Right kidney (tissue), 1 donor: ENCODE measurements at regions not wholly inside any gene's neighbourhood (a gene's known extent, or its start where the extent isn't known, plus 50 kb on each side); places are given as distances from the start of the nearest gene placed in this dataset.
"Not testable (repeated sequence)": the region's sequence is repeated elsewhere in the genome, so short reads cannot be mapped to it uniquely, and the experiment has no call there.

ENCODE experiments used
- DNase-seq: peaks from one replicate; pipeline ENCODE4 v3.0.0-alpha.2; 2016

DNA sequence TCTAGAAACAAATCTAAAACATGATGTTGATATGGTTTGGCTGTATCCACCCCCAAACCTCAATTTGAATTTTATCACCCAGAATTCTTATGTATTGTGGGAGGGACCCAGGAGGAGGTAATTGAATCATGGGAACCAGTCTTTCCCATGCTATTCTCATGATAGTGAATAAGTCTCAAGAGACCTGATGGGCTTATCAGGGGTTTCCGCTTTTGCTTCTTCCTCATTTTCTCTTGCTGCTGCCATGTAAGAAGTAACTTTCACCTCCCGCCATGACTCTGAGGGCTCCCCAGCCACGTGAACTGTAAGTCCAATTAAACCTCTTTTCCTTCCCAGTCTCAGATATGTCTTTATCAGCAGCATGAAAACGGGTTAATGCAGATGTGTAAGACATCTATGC is 232.7 kb upstream of the ONECUT1 start:
- DNase-seq = no peak

DNA sequence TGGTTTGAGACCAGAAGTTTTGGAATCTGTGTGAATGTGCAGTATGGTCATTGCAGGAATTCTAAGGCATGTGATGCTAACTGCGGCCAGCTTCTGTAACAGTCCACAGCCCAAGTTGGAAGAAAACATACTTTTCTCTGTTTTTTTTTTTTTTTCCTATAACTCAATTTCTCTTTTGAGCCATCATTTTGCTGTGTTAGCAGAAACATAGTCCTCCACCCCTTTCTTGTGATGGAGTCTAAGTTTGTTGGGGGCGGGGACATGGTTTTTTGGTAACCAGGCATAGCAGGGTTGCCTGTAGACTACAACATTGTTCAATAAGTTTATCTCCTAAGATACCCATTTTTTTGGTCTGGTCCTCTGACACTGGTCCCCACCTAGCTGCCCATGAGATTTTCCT is 223.2 kb upstream of the ONECUT1 start:
- no peak for DNase-seq

DNA sequence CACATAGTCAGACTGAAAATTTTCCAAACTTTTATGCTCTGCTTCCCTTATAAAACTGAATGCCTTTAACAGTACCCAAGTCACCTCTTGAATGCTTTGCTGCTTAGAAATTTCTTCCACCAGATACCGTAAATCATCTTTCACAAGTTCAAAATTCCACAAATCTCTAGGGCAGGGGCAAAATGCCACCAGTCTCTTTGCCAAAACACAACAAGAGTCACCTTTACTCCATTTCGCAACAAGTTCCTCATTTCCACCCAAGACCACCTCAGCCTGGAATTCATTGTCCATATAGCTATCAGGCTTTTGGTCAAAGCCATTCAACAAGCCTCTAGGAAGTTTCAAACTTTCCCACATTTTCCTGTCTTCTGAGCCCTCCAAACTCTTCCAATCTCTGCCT is 221.6 kb upstream of the ONECUT1 start:
- DNase-seq = not testable (repeated sequence)

DNA sequence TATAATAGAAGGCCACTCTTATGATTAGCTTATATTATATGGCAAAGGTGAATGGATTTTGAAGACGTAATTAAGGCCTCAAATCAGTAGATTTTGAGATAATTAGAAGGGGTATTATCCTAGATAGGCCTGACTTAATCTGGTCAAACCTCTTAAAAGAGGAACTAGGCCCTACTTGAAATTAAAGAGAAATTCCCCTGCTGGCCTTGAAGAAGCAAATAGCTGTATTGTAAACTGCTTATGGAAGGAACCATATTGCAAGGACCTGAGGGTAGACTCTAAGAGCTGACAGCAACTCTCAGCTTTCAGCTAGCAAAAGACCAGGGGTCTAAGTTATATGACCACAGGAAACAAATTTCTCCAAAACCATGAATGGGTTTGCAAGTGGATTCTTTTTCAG is 219.0 kb upstream of the ONECUT1 start:
- DNase-seq = no peak

DNA sequence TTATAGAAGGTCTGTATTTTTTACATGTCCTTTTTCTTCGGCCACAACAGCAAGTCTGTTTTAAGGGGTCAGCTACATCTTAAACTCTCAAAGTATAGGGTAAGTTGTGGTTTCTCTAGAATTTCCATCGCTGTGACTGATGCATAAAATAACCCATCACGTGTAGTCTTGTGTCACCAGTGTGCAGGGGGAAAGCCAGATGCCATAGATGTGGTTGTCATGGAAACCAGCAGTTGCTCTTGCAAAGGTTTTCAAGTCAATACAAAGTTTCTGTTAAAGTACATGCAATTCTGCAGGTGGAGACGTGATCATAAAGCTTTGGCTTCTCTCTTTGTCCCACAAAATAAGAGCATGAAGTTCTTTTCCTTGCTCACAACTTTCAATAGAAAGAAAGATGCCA is 210.3 kb upstream of the ONECUT1 start:
- DNase-seq = no peak

DNA sequence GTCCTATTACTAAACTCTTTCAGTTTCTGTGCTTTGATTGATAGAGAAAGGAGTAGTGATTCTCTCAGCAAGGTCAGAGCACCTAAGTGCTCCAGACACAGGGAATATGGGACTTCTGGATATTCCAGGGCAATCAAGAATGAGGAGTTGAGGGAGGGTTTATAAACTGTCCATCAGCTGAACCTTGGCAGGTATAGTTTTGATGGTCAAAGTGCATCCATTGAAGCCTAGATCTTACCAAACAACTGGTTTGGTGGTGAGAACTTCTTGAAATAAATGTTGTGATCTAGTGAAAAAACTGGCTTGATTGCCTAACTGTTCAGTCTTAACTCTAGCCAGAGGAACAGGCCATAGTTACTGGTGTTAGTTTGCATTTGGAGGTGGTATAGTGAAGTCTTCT is 207.0 kb upstream of the ONECUT1 start:
- DNase-seq = no peak

DNA sequence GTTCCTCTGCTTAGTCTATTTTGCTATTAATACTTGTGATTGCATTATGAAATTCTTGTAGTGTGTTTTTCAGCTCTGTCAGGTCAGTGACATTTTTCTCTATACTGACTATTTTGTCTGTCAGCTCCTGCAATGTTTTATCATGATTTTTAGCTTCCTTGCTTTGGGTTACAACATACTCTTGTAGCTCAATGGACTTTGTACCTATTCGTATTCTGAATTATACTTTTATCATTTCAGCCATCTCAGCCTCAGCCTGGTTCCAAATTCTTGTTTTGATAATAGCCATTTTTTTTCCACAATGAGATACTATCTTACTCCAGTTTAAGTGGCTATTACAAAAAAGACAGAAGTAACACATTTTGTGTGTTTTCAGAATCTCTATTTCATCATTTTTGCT is 204.2 kb upstream of the ONECUT1 start:
- DNase-seq = no peak

DNA sequence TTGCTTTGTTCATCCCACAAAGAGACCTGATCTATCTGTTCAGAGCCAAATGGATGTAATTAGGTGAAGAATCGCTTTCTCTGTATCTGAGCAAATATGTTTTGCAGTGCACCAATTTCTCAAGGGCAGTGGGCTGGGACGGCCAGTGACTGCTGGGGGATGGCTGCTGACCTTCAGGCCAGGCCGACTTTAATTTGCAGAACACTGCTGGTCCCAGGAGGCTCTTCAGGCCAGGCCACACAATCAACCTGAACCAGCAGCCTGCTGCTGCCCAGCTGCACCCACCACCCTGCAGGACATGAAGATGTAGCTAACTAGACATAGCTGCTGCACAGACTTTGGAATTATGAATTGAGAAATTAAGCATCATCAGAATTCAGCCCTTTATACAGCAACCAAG is 194.4 kb upstream of the ONECUT1 start:
- DNase-seq = no peak

DNA sequence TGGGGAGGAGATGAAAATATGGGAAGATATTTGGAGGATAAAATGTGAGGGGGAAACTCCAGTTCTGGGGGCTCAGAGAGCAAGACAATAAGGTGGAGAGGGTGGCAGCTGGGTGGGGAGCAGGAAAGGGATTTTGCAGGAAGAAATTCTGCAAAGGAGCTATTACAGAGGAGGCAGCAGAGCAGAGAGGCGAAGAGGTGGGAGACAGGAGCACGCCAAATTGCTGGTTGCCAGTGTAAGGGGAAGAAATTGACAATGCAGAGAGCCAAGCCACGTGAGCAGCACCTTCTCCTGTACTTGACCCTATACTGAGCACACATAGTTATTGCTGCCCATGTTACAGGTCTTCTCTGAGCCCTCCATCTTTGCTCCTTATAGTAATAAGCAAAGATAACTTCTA is 190.3 kb upstream of the ONECUT1 start:
- no peak for DNase-seq

DNA sequence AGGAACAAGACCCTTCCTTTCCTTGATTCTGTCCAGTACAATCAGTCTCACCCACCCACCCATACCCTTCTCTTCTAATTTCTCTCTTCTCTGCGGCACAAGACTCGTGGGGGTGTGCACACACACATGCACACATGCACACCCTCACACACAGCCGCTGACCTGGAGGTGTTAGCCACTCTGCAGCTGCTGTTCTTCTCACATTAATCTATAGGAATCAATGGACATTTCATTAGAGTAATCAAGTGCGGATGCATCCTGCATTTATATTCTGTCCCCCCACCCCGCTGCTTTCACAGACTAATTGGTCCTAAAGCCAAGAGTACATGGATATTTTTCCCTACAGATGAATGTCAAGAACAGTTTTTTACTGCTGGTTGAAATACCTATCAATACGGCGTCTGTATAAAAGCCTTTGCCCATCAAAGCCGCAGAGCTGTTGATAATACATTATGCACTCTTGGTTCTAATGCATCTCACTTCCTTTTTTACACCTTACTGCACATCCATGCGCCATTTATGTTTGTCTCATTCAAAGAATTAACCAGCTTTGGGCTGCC is 186.5 kb upstream of the ONECUT1 start:
- no peak for DNase-seq

DNA sequence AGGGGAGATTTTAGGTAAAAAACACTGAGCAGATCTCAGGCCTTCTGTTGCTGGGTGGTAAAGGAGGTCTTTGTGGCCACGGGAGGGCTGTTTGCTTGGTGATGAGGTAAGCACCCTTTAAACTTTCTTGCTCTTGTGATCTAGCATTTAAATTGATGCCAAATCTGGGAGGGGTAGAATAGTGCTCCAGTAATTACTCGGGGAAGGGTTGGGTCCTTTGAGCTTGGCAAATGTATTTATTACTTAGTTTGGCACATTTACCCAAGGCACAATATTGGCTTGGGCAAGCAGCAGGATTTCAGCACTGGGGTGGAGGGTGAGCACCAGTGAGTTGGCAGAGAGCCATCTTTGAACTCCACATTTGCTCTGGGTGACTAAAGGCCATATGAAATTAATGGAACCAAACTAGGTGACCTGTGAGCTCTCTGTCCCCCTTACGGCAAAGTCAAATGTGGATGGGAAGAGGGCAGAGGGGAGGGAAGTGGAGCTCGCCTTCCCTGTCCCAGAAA is 185.9 kb upstream of the ONECUT1 start:
- DNase-seq = no peak

DNA sequence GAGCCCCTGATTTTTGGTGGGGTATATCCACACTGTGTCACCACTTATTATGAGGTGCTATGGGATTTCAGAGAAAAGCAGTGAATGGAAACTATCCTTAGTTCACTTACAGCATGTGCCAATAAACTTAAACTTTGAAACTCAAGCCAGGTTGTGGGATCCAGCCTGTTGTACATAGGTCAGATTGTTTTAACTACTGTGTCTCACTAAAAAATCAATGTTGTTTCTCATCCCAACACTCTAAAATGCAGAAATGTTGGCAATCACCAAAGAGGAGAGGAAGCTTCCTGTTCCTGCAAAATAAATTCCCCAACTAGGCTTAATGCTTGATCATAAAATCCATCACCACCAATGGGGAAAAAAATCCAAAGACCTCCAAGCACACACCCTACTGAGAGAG is 173.7 kb upstream of the ONECUT1 start:
- DNase-seq = no peak

DNA sequence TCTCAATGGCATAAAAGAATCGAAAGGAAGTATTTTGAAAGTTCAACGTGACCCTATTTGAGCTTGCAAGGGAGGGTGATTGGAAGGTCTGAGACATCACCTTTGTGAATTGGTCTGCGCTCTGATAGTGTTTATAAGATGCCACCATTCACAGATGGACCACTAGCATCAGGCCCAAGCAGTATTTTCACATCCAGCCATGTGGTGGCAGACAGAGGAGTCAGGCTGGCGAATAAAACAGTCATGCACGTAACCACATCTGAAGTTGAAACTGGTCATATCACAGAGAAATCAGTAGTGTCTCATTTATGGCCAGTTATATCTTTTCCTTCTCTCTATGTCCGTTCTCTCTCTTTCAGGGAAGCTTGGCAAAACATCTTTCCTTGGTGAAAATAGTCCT is 170.1 kb upstream of the ONECUT1 start:
- no peak for DNase-seq

DNA sequence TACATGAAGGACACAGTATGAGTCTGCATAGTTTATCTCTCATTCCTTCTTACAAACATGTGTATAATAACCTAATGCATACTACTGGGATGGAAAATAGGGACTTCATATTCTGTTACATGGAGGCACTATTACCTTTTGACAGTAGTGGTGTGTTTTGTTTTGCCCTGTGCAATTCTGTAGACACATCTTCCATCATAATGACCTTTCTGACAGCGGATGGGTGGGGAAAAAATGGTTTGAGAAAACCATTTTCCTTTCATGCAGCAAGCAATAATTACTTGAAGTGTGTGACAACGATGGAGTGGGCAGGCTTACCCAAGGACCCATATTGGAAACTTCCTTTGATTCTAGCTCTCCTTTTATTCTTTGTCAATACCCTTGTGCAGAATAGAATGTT is 153.6 kb upstream of the ONECUT1 start:
- no peak for DNase-seq

DNA sequence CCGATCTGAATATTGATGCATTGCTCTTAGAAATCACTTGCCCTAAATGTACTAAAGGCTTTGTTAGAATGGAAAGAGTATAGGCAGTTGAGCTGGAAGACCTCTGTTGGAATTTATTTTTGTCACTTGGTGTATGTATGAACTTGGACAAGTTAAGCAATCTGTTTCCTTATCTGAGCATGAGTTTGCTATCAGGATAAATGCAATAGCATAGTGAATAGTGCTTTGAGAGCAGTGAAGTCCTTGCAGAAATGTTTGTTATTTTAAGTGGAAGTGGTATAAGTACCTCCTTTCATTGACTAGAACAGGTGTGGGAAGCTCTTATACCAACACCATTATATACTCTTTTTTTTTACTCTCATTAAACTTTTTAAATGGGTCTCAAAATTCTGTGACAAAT is 146.4 kb upstream of the ONECUT1 start:
- no peak for DNase-seq

DNA sequence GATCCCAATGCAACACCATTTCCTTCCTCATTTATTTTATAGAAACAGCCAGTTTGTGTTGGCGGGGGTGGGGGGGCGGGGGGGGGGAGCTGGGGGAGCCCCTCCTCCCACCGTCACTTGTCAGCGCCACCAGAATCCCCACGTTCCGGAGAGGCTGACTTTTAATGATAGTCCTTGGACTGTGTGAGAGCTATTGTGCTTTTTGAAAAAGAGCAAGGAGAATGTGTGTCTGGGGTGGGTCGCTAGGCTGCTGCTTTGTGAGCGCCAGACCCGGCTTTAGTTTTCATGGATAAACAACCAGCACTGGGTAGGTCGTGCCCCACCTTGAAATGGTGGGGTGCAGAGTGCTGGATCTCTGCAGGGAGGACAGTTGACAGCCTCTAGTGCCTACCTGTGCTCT is 135.0 kb upstream of the ONECUT1 start:
- no peak for DNase-seq

DNA sequence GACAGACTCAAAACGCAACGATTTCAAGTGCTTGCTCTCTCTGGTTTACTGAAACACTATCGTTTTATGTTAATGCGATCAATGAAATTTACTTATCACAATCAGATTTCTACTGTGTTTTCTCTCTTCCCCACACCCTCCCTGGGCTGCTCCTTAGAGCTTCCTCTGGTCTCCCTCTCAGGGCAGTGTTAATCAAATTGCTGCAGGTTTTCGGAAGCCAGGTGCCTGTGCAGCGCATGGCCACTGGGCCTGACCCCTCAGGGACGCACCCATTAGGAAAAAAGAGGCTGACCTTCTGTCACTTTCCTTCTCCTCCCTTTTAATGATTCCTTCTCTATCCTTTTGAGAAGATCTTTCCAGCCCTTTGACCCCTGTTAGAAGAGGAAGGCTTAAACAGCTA is 134.5 kb upstream of the ONECUT1 start:
- DNase-seq = no peak

DNA sequence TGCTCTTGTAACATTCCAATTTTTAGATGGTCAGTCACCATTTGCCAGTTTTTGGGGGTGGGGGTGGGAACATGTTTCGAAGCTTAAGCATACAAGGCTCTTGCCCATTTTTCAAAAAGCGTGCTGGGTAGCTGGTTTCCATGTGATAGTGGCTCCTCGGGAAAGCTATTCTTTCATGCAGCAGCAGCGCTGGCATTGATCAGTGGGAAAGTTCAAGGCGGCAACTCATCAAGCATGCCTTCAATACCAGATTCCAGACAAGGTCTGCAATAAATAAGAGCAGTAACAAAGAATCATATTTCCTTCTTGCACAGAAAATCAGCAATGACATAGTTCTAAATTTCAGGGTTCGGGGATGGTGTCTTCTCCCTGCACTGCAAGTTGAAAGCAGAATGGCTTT is 133.5 kb upstream of the ONECUT1 start:
- no peak for DNase-seq

DNA sequence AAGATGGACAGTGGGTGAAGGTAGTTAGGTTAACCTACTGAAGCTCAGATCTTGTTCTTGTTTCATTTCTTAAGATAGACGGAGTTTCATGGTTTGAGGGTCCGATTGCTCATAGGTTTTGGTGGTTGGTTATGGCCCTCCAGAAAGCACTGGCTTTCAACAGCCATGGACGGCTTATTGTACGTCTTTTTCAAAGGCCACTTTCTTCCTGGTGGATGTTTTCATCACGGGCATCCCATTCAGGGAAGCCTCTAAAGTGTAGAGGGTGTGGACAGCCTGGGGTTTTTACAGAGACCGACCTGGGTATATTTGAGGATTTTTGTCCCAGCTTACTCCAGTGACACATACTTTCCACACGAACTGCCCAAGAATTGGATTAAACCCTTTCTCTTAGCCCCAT is 132.7 kb upstream of the ONECUT1 start:
- no peak for DNase-seq

DNA sequence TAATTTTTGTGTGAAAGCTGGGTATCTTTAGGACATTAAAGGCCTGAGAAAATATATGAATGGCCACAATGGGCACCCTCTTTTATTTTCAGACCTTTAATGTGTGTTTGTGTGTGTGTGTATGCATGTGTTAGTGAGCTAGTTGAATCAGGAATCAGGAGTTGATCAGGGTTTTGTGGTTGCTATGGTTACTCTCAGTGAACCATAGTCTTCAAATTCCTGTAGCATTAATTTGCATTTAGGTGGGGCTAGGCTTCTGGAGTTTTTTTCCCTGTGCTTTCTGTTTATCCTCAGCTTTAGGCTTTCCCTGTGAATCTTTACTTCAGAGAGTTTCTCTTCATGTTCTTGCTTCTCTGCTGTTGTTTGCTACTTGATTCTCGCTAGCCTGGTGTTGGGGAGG is 122.0 kb upstream of the ONECUT1 start:
- DNase-seq = peak; percentile 4

DNA sequence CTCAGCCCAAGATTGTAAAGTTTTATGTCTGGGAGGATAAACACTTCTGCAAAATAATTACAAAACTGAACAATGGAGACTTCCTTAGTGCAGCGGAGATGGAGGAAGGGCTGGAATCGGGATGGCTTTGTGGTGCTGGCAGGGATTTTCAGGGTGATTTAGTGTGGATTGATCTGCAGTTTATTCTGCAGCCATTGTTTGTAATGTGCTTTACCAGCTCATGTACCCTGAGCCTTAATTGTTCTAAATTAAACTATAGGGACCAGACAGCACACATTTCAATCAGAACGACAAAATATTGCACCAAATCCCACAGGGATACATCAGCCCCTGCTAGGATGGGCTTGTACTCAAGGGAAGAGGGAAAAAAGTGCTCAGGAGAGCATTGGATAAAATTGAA is 103.2 kb upstream of the ONECUT1 start:
- DNase-seq = no peak

DNA sequence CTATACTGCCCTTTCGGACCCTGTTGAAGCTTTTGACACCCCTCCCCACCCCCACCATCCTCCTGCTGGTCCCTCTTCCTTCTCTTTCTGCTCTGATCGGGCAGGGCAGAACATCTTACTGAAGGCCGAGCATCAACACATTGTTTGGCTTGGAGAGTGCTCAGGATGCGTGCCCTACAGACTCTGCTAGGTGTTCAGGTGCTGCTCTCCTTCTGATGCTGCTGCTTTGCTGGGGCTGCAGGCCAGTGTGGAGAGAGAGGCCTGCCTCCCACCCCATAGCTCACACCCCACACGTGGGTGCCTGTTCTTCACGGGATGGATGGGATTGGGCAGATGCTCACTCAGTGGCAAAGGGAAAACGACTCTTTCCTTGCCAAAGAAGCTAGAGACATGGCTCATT is 89.8 kb upstream of the ONECUT1 start:
- DNase-seq = no peak

DNA sequence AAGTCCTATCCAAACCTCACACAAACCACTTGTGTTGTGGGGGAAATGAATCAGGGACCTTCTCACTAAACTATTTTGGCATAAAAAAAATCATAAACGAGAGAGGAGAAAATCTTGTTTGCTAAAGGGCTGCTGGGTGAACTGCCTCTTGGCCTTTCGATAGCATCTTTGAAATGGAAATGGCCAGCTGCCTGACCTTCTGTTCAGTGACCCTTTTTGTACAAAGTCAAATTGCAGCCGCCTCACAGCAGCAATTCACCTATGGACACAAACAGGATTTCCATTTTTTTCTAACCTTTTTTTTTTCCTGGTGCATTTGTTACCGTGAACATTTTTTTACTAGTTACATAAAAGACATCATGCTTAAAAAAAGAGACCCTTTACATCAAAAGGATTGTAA is 89.0 kb upstream of the ONECUT1 start:
- DNase-seq = no peak

DNA sequence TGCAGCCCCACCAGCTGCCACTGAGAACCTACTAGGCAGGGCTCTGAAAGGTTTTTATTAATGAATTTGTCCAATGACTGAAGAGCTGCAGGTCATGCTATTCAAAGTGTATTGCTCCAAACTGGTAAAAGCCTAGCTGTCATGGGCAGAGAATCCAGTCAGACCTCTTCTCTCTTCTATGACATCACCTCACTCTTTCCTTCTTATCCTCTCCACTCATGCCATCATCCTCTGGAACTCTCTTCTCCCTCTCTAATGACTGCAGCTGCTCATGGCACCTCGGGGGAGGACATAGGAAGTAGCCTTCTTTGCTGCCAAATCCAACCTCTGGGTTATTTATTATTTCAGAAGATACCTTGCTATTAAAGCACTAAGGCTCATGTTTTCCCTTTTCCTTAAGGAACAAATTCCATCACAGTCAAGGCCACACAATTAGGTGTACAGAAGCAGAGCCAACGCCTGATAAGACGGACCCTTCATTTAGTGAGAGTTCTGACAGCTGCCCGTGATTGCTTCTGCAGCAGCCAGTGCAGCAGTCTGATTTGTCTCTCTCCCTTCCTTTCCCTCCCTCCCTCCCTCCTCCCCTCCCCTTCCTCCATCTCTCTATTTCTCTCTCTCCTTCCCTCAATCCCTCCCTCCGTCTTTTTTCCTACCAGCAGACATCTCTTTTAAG is 87.0 kb upstream of the ONECUT1 start:
- no peak for DNase-seq
